Mesenchymal stem cell (in vitro differentiated cells and primary cell): ENCODE measurements at regions not wholly inside any gene's neighbourhood (a gene's known extent, or its start where the extent isn't known, plus 50 kb on each side); places are given as distances from the start of the nearest gene placed in this dataset.

Experiments
- DNase-seq: peaks from one replicate; pipeline ENCODE4 v3.0.0-alpha.2; 2013
- H2AFZ ChIP-seq: one replicate; pipeline ENCODE4 v1.6.1; 2013; ENCODE audit warnings: low read depth, mild to moderate bottlenecking, control low read depth, inconsistent platforms, low read length, moderate library complexity
- H2AK5ac ChIP-seq: 2 replicates; pipeline ENCODE4 v1.6.1; 2013; ENCODE audit warnings: low read length, moderate library complexity, mild to moderate bottlenecking, inconsistent platforms; ENCODE audit not compliant: severe bottlenecking
- H2BK120ac ChIP-seq: one replicate; pipeline ENCODE4 v1.6.1; 2013; ENCODE audit warnings: low read depth, mild to moderate bottlenecking, inconsistent platforms, low read length, moderate library complexity
- H2BK12ac ChIP-seq, 2 experiments: one replicate each; pipeline ENCODE4 v1.6.1; 2013; ENCODE audit warnings: inconsistent platforms in 2 of 2, low read length in 2 of 2, mild to moderate bottlenecking in 2 of 2, moderate library complexity in 2 of 2, control low read depth in 1 of 2
- H2BK15ac ChIP-seq: one replicate; pipeline ENCODE4 v1.6.1; 2013; ENCODE audit warnings: mild to moderate bottlenecking, low read depth, inconsistent platforms; ENCODE audit not compliant: poor library complexity, severe bottlenecking
- H2BK5ac ChIP-seq: 2 replicates; pipeline ENCODE4 v1.6.1; 2013; ENCODE audit warnings: low read depth, mild to moderate bottlenecking, low read length, control low read depth, inconsistent platforms; ENCODE audit not compliant: poor library complexity, severe bottlenecking
- H3K14ac ChIP-seq, 2 experiments: one replicate each; pipeline ENCODE4 v1.6.1; 2013; ENCODE audit warnings: inconsistent platforms in 2 of 2, low read length in 2 of 2, control low read depth in 1 of 2, mild to moderate bottlenecking in 1 of 2, moderate library complexity in 1 of 2
- H3K18ac ChIP-seq, 2 experiments: one replicate each; pipeline ENCODE4 v1.6.1; 2013; ENCODE audit warnings: inconsistent platforms in 2 of 2, low read length in 2 of 2, control low read depth in 1 of 2, low read depth in 1 of 2, mild to moderate bottlenecking in 1 of 2
- H3K23ac ChIP-seq, 2 experiments: one replicate each; pipeline ENCODE4 v1.6.1; 2013; ENCODE audit warnings: inconsistent platforms in 2 of 2, low read length in 2 of 2, mild to moderate bottlenecking in 2 of 2, moderate library complexity in 2 of 2, control low read depth in 1 of 2
- H3K27ac ChIP-seq: 2 replicates; pipeline ENCODE4 v1.5.1; 2013; ENCODE audit warnings: mild to moderate bottlenecking, moderate library complexity, low read length, control low read depth, inconsistent platforms; ENCODE audit not compliant: poor library complexity, severe bottlenecking
- H3K27me3 ChIP-seq, 2 experiments: 2 replicates each; pipeline versions ENCODE4 v1.6.1 to v1.7.0; 2013; ENCODE audit warnings: low read length in 2 of 2, mild to moderate bottlenecking in 2 of 2, moderate library complexity in 2 of 2, control low read depth in 1 of 2, inconsistent platforms in 1 of 2; ENCODE audit not compliant: control insufficient read depth in 1 of 2, insufficient read depth in 1 of 2
- H3K36me3 ChIP-seq, 2 experiments: 2 replicates each; pipeline versions ENCODE4 v1.6.1 to v1.7.0; 2013; ENCODE audit warnings: low read length in 2 of 2, control low read depth in 1 of 2, inconsistent platforms in 1 of 2, low read depth in 1 of 2, mild to moderate bottlenecking in 1 of 2; ENCODE audit not compliant: insufficient read depth in 2 of 2, control insufficient read depth in 1 of 2
- H3K4ac ChIP-seq, 2 experiments: one replicate each; pipeline ENCODE4 v1.6.1; 2013; ENCODE audit warnings: inconsistent platforms in 2 of 2, low read length in 2 of 2, mild to moderate bottlenecking in 2 of 2, moderate library complexity in 2 of 2, control low read depth in 1 of 2, low read depth in 1 of 2
- H3K4me1 ChIP-seq: 2 replicates; pipeline ENCODE4 v1.6.1; 2013; ENCODE audit warnings: low read depth, low read length, control low read depth; ENCODE audit not compliant: control insufficient read depth, insufficient read depth
- H3K4me2 ChIP-seq: 2 replicates; pipeline ENCODE4 v1.6.1; 2013; ENCODE audit warnings: low read length, mild to moderate bottlenecking, inconsistent platforms; ENCODE audit not compliant: poor library complexity, severe bottlenecking
- H3K4me3 ChIP-seq, 2 experiments: 2 replicates each; pipeline versions ENCODE4 v1.5.1 to v1.7.0; 2013; ENCODE audit warnings: low read length in 2 of 2, mild to moderate bottlenecking in 2 of 2, control low read depth in 1 of 2, low read depth in 1 of 2; ENCODE audit not compliant: insufficient read depth in 1 of 2
- H3K79me1 ChIP-seq: replicated peaks from 2 replicates; pipeline ENCODE4 v1.6.1; 2013; ENCODE audit warnings: mild to moderate bottlenecking, control low read depth, low read length, inconsistent platforms; ENCODE audit not compliant: poor library complexity, severe bottlenecking
- H3K9ac ChIP-seq: 2 replicates; pipeline ENCODE4 v1.7.0; 2013; ENCODE audit warnings: mild to moderate bottlenecking, low read length, moderate library complexity
- H3K9me3 ChIP-seq: 2 replicates; pipeline ENCODE4 v1.7.0; 2013; ENCODE audit warnings: mild to moderate bottlenecking, low read length; ENCODE audit not compliant: control insufficient read depth
- H4K8ac ChIP-seq: one replicate; pipeline ENCODE4 v1.6.1; 2013; ENCODE audit warnings: inconsistent platforms, mild to moderate bottlenecking, low read length, moderate library complexity
- H4K91ac ChIP-seq: one replicate; pipeline ENCODE4 v1.6.1; 2013; ENCODE audit warnings: mild to moderate bottlenecking, low read length, inconsistent platforms
- WGBS: methylation state at CpG from one replicate; pipeline ENCODE4 v1.1.7; 2013; ENCODE audit warnings: mixed read lengths; 5-methylcytosine and 5-hydroxymethylcytosine counted together

DNA sequence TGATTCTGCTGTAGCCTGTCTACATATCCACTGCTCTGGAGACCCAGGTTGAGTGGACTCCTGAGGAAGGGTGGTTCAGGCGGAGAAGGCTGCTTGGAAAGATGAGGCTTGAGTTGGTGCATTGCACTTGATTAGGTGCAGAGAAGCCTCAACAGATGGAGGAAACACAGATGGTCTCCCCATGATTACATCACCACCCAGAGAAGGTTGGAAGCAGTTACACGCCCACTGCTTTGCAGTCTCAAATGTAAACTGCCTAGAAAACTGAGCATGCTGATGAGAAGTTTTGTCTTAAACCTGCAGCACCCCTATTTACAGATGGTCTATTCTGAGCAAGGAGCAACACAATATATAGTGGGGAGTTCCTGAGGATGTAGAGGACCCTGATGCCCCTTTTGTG is 266.6 kb downstream of the PIK3R1 start:
- Histone ChIP-seq H3K4ac (no peak overlapping the region), H3K23ac (no peak overlapping the region), H3K4me3 (no peak overlapping the region), H3K4me1 (no peaks in the 10 kb centered on the region), H4K8ac (peak overlapping the region; percentile 47), H4K91ac (no peak overlapping the region), H2AFZ (no peak overlapping the region), H3K27me3 (peaks cover 0 to 8% of the 10 kb centered on the region in 2 experiments), H3K4me2 (no peak overlapping the region), H2BK120ac (no peak overlapping the region), H2BK15ac (no peak overlapping the region), H3K36me3 (no peaks in the 10 kb centered on the region), H3K9me3 (no peaks in the 10 kb centered on the region), H2BK5ac (no peak overlapping the region), H3K27ac (no peak overlapping the region), H3K18ac (no peak overlapping the region), H3K14ac (peak overlapping the region in 1 of 2 experiments; percentile 45), H3K9ac (no peak overlapping the region), H2AK5ac (no peak overlapping the region), H2BK12ac (no peak overlapping the region), H3K79me1 (no peaks in the 10 kb centered on the region)
- 100% methylated on average over 1 of the region's 2 CpGs for WGBS
- DNase-seq: peak; percentile 29

DNA sequence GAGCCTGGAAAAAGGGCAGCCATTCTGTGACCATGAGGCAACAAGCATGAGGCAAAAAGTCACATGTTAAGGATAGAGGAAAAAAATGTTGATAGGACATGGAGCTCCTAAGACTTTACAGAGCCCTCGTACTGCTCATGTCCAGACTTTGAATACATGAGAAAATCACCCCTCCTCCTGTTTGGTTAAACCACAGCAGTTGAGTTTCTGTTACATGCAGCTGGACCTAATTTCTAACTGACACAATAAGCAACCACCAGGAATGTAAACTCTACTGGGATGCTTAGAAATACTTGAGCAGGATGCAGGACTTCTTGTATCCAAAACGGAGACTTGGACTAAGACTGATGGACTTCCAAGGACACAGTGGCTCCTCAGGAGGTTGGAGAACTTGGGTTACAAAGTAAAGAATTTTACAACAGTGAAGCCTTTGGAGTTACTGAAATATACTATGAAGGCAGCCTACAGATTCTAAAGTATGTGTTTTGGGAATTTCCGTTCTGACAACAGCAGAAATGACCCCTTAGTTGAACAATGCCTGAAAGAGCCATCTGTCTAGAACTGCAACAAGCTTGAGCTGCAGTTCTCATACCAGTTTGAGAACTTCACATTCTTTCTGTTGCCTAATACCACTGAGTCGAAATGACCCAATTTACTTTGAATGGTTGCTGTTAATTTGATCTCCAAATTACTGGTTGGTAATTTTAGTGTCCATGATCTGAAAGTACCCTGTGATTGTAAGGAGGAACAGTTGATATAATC is 268.9 kb downstream of the PIK3R1 start:
- DNase-seq: peak; percentile 91
- no peak overlapping the region for H2BK12ac ChIP-seq
- H3K36me3 ChIP-seq: no peaks in the 10 kb centered on the region
- H3K18ac ChIP-seq: no peak overlapping the region
- no peak overlapping the region for H4K8ac ChIP-seq
- no peak overlapping the region for H3K4me3 ChIP-seq
- H3K23ac ChIP-seq: no peak overlapping the region
- H3K9me3 ChIP-seq: peaks cover 6% of the 10 kb centered on the region
- H3K4ac ChIP-seq: peak overlapping the region in 1 of 2 experiments; percentile 81
- no peak overlapping the region for H2BK5ac ChIP-seq
- no peak overlapping the region for H2AFZ ChIP-seq
- no peak overlapping the region for H3K9ac ChIP-seq
- no peaks in the 10 kb centered on the region for H3K4me1 ChIP-seq
- H3K27me3 ChIP-seq: peaks cover 0 to 8% of the 10 kb centered on the region in 2 experiments
- H3K4me2 ChIP-seq: no peak overlapping the region
- 60% methylated on average over 4 of the region's 4 CpGs for WGBS
- no peak overlapping the region for H2BK15ac ChIP-seq
- no peak overlapping the region for H2BK120ac ChIP-seq
- H3K79me1 ChIP-seq: no peaks in the 10 kb centered on the region
- no peak overlapping the region for H3K14ac ChIP-seq
- no peak overlapping the region for H3K27ac ChIP-seq
- H2AK5ac ChIP-seq: no peak overlapping the region
- H4K91ac ChIP-seq: no peak overlapping the region

DNA sequence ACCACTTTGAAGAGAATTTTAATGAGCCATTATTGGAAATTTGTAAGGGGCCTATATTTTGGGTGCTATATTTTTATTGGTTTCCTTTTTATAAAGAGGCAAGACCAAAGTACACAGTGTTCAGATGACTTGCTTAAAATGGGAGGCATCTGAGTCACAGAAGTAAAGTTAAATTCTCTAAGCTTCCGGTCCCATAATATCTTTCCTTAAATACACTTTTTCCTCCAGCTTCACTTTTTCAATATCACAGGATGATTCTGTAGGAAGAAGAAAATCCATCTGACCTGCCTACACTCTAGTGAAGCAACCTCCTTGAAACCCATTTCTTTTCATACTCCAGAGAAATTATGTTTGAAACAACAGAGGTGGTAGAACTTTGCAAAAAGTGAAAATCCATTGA is 274.0 kb downstream of the PIK3R1 start:
- Histone ChIP-seq H4K91ac (no peak overlapping the region), H2BK5ac (no peak overlapping the region), H2BK12ac (no peak overlapping the region), H3K14ac (no peak overlapping the region), H3K4me1 (no peaks in the 10 kb centered on the region), H3K27ac (no peak overlapping the region), H3K36me3 (no peaks in the 10 kb centered on the region), H2BK120ac (no peak overlapping the region), H3K4ac (no peak overlapping the region), H3K4me3 (no peak overlapping the region), H3K4me2 (no peak overlapping the region), H3K23ac (no peak overlapping the region), H3K9me3 (peaks cover 6% of the 10 kb centered on the region), H3K27me3 (no peaks in the 10 kb centered on the region), H2AFZ (no peak overlapping the region), H2BK15ac (no peak overlapping the region), H3K18ac (no peak overlapping the region), H3K79me1 (no peaks in the 10 kb centered on the region), H4K8ac (no peak overlapping the region), H2AK5ac (no peak overlapping the region), H3K9ac (no peak overlapping the region)
- no peak for DNase-seq
- WGBS: 100% methylated on average over 1 of the region's 1 CpG

DNA sequence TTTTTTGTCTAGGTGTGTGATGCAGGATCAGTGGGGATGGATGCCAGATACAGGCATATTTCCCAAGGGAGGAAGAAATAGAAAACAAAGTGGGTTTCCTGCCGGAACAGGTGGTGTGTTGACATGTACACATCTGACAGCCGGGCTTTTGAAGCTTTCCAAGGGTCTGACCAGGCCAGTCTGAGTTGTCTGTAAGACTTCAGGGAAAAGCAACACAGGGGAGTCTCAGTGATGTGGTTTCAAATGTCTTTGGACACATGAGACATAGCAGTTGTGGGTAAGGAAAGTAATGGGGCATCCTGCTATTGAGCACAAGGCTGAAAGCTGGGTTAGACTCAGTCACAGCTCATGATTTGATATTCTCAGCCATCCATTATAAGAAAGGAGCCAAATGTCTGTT is 274.9 kb downstream of the PIK3R1 start:
- Histone ChIP-seq H3K18ac (no peak overlapping the region), H3K14ac (no peak overlapping the region), H2BK12ac (no peak overlapping the region), H2AK5ac (no peak overlapping the region), H3K36me3 (no peaks in the 10 kb centered on the region), H3K27me3 (no peaks in the 10 kb centered on the region), H4K91ac (no peak overlapping the region), H3K79me1 (no peaks in the 10 kb centered on the region), H2AFZ (no peak overlapping the region), H3K4me2 (no peak overlapping the region), H2BK120ac (no peak overlapping the region), H3K4me1 (no peaks in the 10 kb centered on the region), H3K27ac (no peak overlapping the region), H2BK15ac (no peak overlapping the region), H3K9me3 (peaks cover 6% of the 10 kb centered on the region), H3K4me3 (no peak overlapping the region), H3K4ac (no peak overlapping the region), H4K8ac (no peak overlapping the region), H2BK5ac (no peak overlapping the region), H3K23ac (no peak overlapping the region), H3K9ac (no peak overlapping the region)
- no peak for DNase-seq
- WGBS: 74% methylated on average over 2 of the region's 2 CpGs
